GM21723 (cell line): ENCODE measurements at regions not wholly inside any gene's neighbourhood (a gene's known extent, or its start where the extent isn't known, plus 50 kb on each side); places are given as distances from the start of the nearest gene placed in this dataset.

Experiments
- ATAC-seq: cut with Tn5 transposase; IDR thresholded peaks from one replicate; pipeline ENCODE4 v1.9.1; 2021; ENCODE audit warnings: mild to moderate bottlenecking, moderate library complexity; ENCODE audit not compliant: unreplicated experiment

DNA sequence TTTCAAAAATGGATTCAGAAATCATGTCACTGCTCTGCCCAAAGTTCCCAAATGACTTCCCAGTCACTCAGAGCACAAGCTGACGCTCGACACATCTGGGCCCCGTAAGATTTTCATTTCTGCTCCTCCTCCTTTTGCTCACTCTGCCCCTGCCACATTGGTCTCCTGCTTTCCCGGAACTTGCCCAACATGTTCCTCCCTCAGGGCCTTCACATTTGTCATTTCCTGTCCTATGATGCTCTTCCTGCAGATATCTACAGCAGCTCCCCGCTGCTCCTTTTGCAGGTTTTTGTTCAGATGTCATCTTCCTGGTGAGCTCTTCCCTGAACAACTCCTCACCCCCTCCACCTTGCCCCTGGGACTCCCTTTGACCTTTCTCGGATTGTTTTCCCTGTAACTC is 58.5 kb upstream of the IVNS1ABP start:
- ATAC-seq: no peak

DNA sequence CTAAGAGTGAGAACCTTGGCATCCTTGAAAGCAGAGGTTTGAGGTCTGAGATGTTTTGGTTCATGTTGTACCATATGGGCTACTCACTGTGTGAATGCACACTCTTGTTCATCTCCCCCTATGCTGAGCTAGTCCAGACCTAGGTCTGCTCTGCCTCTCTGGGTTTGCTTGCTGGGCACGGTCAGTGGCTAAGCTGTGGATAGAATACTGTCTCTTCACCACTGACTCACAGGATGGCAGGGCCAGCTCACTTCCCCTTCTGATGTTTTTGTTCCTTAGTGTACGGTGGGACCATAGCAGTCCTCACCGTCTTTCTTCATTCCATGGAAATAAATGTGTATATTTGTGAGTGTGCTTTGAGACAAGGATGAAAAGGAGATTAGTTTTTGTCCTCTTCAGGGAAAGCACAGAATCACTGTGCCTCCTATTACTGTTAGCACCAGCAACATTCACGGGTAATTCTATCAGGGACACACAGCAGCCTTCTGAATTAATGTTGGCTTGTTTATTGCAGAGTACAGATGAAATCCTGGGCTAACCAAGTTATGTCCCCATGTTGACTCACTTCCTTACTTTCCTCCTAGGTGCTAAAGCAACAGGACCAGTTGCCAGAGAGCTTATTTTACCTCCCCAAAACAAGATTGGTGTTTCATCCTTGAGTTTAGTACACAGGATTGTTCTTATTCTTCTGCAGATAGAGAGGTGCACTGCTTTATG is 56.9 kb upstream of the IVNS1ABP start:
- ATAC-seq: no peak

GRCh38 chr1:185369786-185370185 is 52.7 kb upstream of the IVNS1ABP start:
- ATAC-seq: no peak

DNA sequence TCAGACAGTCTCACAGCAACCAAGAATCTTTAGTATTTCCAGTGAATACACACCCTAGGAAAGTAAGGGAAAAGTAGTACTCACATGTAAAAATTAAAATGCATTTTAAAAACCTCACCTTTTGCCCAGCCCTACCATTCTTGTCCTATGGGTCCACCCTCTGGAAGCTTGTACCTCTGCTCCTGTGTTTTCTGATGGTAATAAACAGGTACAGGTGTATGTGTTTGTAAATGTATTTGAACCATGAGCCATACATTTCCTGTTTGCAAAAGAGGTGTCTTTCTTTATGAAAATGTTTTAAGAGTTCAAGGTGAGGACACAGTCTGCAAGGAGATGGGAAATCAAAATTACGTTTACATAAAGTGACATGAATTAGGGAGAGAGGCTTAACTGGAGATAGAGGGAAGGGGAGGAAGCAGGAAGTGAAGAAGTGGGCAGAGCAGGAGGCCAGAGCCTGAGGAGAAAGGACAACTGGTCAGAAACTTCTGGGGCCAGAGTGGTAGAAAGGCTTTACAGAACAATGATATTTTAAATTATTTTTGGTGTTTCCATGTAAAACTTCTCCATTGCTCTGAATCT is 52.0 kb upstream of the IVNS1ABP start:
- ATAC-seq: no peak

DNA sequence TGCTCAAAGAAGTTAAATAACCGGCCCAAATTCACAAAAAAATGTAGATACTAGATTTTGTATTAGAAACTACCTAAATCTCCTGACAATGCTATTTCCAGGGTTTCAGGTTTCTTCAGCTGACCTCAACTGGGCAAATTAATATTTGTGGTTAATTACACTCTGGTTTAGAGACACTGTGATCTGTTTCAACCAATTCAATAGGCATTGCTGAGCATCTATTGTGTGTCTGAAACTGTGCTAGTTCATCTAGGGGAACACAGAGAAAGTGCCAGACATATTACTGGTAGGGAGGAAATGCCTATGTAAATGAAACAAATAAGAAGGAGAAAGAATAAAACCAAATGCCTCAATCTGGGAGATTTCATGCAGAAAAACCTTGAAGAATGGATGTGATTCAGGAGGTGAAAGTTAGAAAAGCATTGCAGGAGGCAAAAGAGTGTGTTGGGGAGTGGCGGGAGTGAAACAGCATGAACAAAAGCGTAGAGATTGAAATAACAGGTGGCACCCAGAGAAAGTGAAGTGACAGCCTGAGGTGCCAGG is 51.3 kb upstream of the IVNS1ABP start:
- ATAC-seq: no peak

- ATAC-seq: no peak
Measured at GRCh38 chr1:185367218-185367617, 50.2 kb upstream of the IVNS1ABP start.
